HepG2 (cell line): ENCODE measurements at regions not wholly inside any gene's neighbourhood (a gene's known extent, or its start where the extent isn't known, plus 50 kb on each side); places are given as distances from the start of the nearest gene placed in this dataset.

Source experiments
- ATAC-seq: fragments of 200-7000 bp; cut with Tn5 transposase; 3 replicates; pipeline ENCODE4 v1.9.1; 2020; ENCODE audit warnings: mild to moderate bottlenecking, moderate library complexity
- BruUV-seq: library from RNA; stranded (reverse); fragments of 400-500 nt; replicated peaks from 2 replicates; lab custom pipeline; 2021; lab: Mats Ljungman, UMichigan
- CTCF ChIA-PET: fragments of 300-600 bp; formaldehyde crosslinking; extraction: SDS; loops from one replicate; lab custom pipeline; 2021; ENCODE audit warnings: low total read pairs, inconsistent platforms, low intra/inter-chr PET ratio; lab: Yijun Ruan, JAX
- POLR2A ChIA-PET: fragments of 350-600 bp; sonication (Branson Sonifier 250); formaldehyde crosslinking; loops from one replicate; lab custom pipeline; 2020; ENCODE audit warnings: antibody characterized with exemption, inconsistent platforms; lab: Yijun Ruan, JAX
- DNase-seq: peaks from one replicate; pipeline ENCODE4 v3.0.0-alpha.2; 2015; ENCODE audit warnings: low spot score
- FAIRE-seq: peaks from 3 replicates; lab custom pipeline; 2011; peaks lifted over from hg19 to GRCh38; lab: Jason Lieb, UNC
- H2AFZ ChIP-seq: one replicate; pipeline ENCODE4 v1.6.1; 2011; ENCODE audit warnings: low read length, inconsistent platforms
- H3K27ac ChIP-seq: fragments of 300-600 bp; 3 replicates; pipeline ENCODE4 v1.8.0; 2011; ENCODE audit warnings: mixed run types, mild to moderate bottlenecking, mixed read lengths, low read length, inconsistent platforms; ENCODE audit not compliant: insufficient read depth; ENCODE audit errors: extremely low read length
- H3K27me3 ChIP-seq, 2 experiments: fragments of 200-600 bp in 1 of 2; 2 replicates in 1 of 2; 3 replicates in 1 of 2; pipeline versions ENCODE4 v1.6.0 to v1.8.0; 2011; ENCODE audit warnings: low read length in 2 of 2, mild to moderate bottlenecking in 2 of 2, moderate library complexity in 2 of 2, inconsistent platforms in 1 of 2; ENCODE audit not compliant: insufficient read depth in 2 of 2, control insufficient read depth in 1 of 2
- H3K36me3 ChIP-seq, 2 experiments: fragments of 200-600 bp in 1 of 2; replicated peaks in 1 of 2; 2 replicates in 1 of 2; 3 replicates in 1 of 2; pipeline versions ENCODE4 v1.5.1 to v1.8.0; 2011; ENCODE audit warnings: low read length in 2 of 2, inconsistent platforms in 1 of 2; ENCODE audit not compliant: insufficient read depth in 2 of 2, control insufficient read depth in 1 of 2
- H3K4me1 ChIP-seq: 2 replicates; pipeline ENCODE4 v1.5.1; 2012; ENCODE audit warnings: low read length, inconsistent platforms; ENCODE audit not compliant: insufficient read depth
- H3K4me2 ChIP-seq: 2 replicates; pipeline ENCODE4 v1.6.0; 2011; ENCODE audit warnings: low read depth, low read length, inconsistent platforms
- H3K4me3 ChIP-seq, 3 experiments: fragments of 200-600 bp in 1 of 3; sonication (generic), shearing (Covaris generic) in 1 of 3; replicated peaks in 1 of 3; 2 replicates each; pipeline ENCODE4 v1.5.1; 2011 to 2016; ENCODE audit warnings: low read length in 3 of 3, inconsistent platforms in 2 of 3, low read depth in 2 of 3, mild to moderate bottlenecking in 2 of 3, control low read depth in 1 of 3, mixed read lengths in 1 of 3; ENCODE audit not compliant: insufficient read depth in 1 of 3
- H3K79me2 ChIP-seq: one replicate; pipeline ENCODE4 v1.6.1; 2011; ENCODE audit warnings: low read length, inconsistent platforms; ENCODE audit not compliant: insufficient read depth
- H3K9ac ChIP-seq: 2 replicates; pipeline ENCODE4 v1.6.0; 2011; ENCODE audit warnings: mild to moderate bottlenecking, low read depth, low read length, inconsistent platforms; ENCODE audit not compliant: insufficient read depth
- H3K9me3 ChIP-seq: 2 replicates; pipeline ENCODE4 v1.5.1; 2012; ENCODE audit warnings: mild to moderate bottlenecking, low read length
- H4K20me1 ChIP-seq: 2 replicates; pipeline ENCODE4 v1.6.0; 2011; ENCODE audit warnings: inconsistent platforms, mild to moderate bottlenecking, low read length, moderate library complexity; ENCODE audit not compliant: insufficient read depth
- CBFB ChIP-seq: sonication (generic); formaldehyde crosslinking; IDR thresholded peaks from 2 replicates; pipeline ENCODE4 v1.4.0; 2020; ENCODE audit warnings: missing genetic modification reagents
- FOXM1 ChIP-seq: sonication (generic); formaldehyde crosslinking; IDR thresholded peaks from 2 replicates; pipeline ENCODE4 v1.5.0; 2020; ENCODE audit warnings: missing genetic modification reagents
- GMEB1 ChIP-seq: sonication (generic); formaldehyde crosslinking; IDR thresholded peaks from 2 replicates; pipeline ENCODE4 v1.5.1; 2020; ENCODE audit warnings: missing genetic modification reagents, mild to moderate bottlenecking, borderline replicate concordance
- KDM3A ChIP-seq: IDR thresholded peaks from 2 replicates; pipeline ENCODE4 v1.6.1; 2018; ENCODE audit warnings: low read depth, missing compliant biosample characterization
- NFYB ChIP-seq: sonication (generic); formaldehyde crosslinking; IDR thresholded peaks from 2 replicates; pipeline ENCODE4 v1.4.0; 2020; ENCODE audit warnings: missing genetic modification reagents
- POGZ ChIP-seq: sonication (generic); formaldehyde crosslinking; IDR thresholded peaks from 2 replicates; pipeline ENCODE4 v1.4.0; 2020; ENCODE audit warnings: mild to moderate bottlenecking, missing genetic modification reagents
- PREB ChIP-seq: sonication (generic); formaldehyde crosslinking; IDR thresholded peaks from 2 replicates; pipeline ENCODE4 v1.4.0; 2020; ENCODE audit warnings: missing genetic modification reagents
- ZBTB38 ChIP-seq: sonication (generic); formaldehyde crosslinking; IDR thresholded peaks from 2 replicates; pipeline ENCODE4 v1.5.1; 2020; ENCODE audit warnings: mild to moderate bottlenecking, missing genetic modification reagents
- ZEB1 ChIP-seq: IDR thresholded peaks from 2 replicates; pipeline ENCODE4 v1.6.1; 2012; ENCODE audit warnings: mild to moderate bottlenecking, low read depth, inconsistent platforms; ENCODE audit not compliant: insufficient replicate concordance
- ZMAT5 ChIP-seq: sonication (generic); formaldehyde crosslinking; IDR thresholded peaks from 2 replicates; pipeline ENCODE4 v1.5.0; 2020; ENCODE audit warnings: mild to moderate bottlenecking, low read depth, missing genetic modification reagents, borderline replicate concordance
- ZNF281 ChIP-seq: sonication (generic); formaldehyde crosslinking; IDR thresholded peaks from 2 replicates; pipeline ENCODE4 v1.4.0; 2020; ENCODE audit warnings: missing genetic modification reagents, borderline replicate concordance
- ZNF292 ChIP-seq: sonication (generic); formaldehyde crosslinking; IDR thresholded peaks from 2 replicates; pipeline ENCODE4 v1.8.1; 2022; ENCODE audit warnings: mild to moderate bottlenecking, low read depth, missing genetic modification reagents, borderline replicate concordance
- ZNF317 ChIP-seq: sonication (generic); formaldehyde crosslinking; IDR thresholded peaks from 2 replicates; pipeline ENCODE4 v1.5.0; 2020; ENCODE audit warnings: mild to moderate bottlenecking, missing genetic modification reagents
- ZNF503 ChIP-seq: sonication (generic); formaldehyde crosslinking; IDR thresholded peaks from 2 replicates; pipeline ENCODE4 v1.4.0; 2020; ENCODE audit warnings: missing genetic modification reagents
- ZNF644 ChIP-seq: IDR thresholded peaks from 2 replicates; pipeline ENCODE4 v1.6.1; 2016; ENCODE audit warnings: low read depth
- WGBS: methylation state at CpG from one replicate; pipeline ENCODE4 v1.1.6; 2017; ENCODE audit warnings: low lambda C conversion rate; 5-methylcytosine and 5-hydroxymethylcytosine counted together
- in situ Hi-C: cut with HindIII; loops from 2 replicates; pipeline ENCODE4 v1.10.0; 2017; ENCODE audit warnings: low pct_unique_long_range_greater_than_20kb; ENCODE audit not compliant: extremely low pct_ligation_motif_present
- intact Hi-C: fragments of 100-400 bp; cut with micrococcal nuclease; formaldehyde crosslinking; loops from one replicate; pipeline ENCODE4 v1.10.0; 2022; ENCODE audit not compliant: unreplicated experiment

GRCh38 chr20:24738981-24739633 is 210.0 kb upstream of the CST7 start:
- intact Hi-C loops = no loop called here
- Histone ChIP-seq H3K4me3 (no peak overlapping the region), H3K36me3 (no peaks in the 10 kb centered on the region), H3K9ac (no peak overlapping the region), H3K27me3 (peaks cover 0 to 16% of the 10 kb centered on the region in 2 experiments; a peak in 3 of 5 replicates), H3K4me2 (no peak overlapping the region), H3K9me3 (no peaks in the 10 kb centered on the region), H3K27ac (no peak overlapping the region), H3K79me2 (no peaks in the 10 kb centered on the region), H4K20me1 (no peaks in the 10 kb centered on the region), H2AFZ (no peak overlapping the region), H3K4me1 (no peaks in the 10 kb centered on the region)
- ATAC-seq = no peak
- CTCF ChIA-PET = no interaction called here
- WGBS = 20% methylated on average over 7 of the region's 7 CpGs
- no peak for FAIRE-seq
- in situ Hi-C loops = no loop called here
- no peak for DNase-seq
- POLR2A ChIA-PET = no interaction called here
- TF ChIP-seq NFYB (no peak), ZBTB38 (no peak), CBFB (CRISPR knock-in tag) (no peak), ZNF503 (CRISPR knock-in tag) (no peak), GMEB1 (CRISPR knock-in tag) (no peak), POGZ (no peak), ZNF317 (CRISPR knock-in tag) (no peak), FOXM1 (CRISPR knock-in tag) (no peak), ZEB1 (no peak), ZNF281 (no peak), KDM3A (CRISPR knock-in tag) (no peak), ZNF644 (no peak), ZNF292 (CRISPR knock-in tag) (no peak), PREB (CRISPR knock-in tag) (no peak), ZMAT5 (CRISPR knock-in tag) (no peak)
- no TSS peak for BruUV-seq
